PFSK-1 (cell line): ENCODE measurements at regions not wholly inside any gene's neighbourhood (a gene's known extent, or its start where the extent isn't known, plus 50 kb on each side); places are given as distances from the start of the nearest gene placed in this dataset.

Source experiments
- FOXP2 ChIP-seq: optimal IDR thresholded peaks from 2 replicates; pipeline ENCODE3; 2011; ENCODE audit warnings: borderline replicate concordance, control low read depth, inconsistent platforms; ENCODE audit not compliant: insufficient read depth; ENCODE audit errors: extremely low read length, extremely low read depth
- POLR2AphosphoS5 ChIP-seq: IDR thresholded peaks from 2 replicates; pipeline ENCODE4 v1.6.1; 2012; ENCODE audit warnings: low read depth, mild to moderate bottlenecking, control low read depth, low read length, moderate library complexity
- REST ChIP-seq, 2 experiments: IDR thresholded peaks; 2 replicates each; pipeline versions ENCODE4 v1.6.1 to v1.8.0; 2011 to 2012; ENCODE audit warnings: low read depth in 2 of 2, low read length in 2 of 2, control low read depth in 1 of 2, inconsistent platforms in 1 of 2, mild to moderate bottlenecking in 1 of 2, moderate library complexity in 1 of 2; ENCODE audit not compliant: insufficient read depth in 1 of 2
- SIN3A ChIP-seq: IDR thresholded peaks from 2 replicates; pipeline ENCODE4 v1.6.1; 2012; ENCODE audit warnings: mild to moderate bottlenecking, low read length, moderate library complexity, borderline replicate concordance; ENCODE audit not compliant: insufficient read depth
- TAF1 ChIP-seq: IDR thresholded peaks from 2 replicates; pipeline ENCODE4 v1.6.1; 2012; ENCODE audit warnings: low read length, control low read depth, borderline replicate concordance; ENCODE audit not compliant: insufficient read depth

GRCh38 chr16:9331503-9331902, 240.1 kb downstream of the HAPSTR1 start:
- no peak for TF ChIP-seq TAF1

DNA sequence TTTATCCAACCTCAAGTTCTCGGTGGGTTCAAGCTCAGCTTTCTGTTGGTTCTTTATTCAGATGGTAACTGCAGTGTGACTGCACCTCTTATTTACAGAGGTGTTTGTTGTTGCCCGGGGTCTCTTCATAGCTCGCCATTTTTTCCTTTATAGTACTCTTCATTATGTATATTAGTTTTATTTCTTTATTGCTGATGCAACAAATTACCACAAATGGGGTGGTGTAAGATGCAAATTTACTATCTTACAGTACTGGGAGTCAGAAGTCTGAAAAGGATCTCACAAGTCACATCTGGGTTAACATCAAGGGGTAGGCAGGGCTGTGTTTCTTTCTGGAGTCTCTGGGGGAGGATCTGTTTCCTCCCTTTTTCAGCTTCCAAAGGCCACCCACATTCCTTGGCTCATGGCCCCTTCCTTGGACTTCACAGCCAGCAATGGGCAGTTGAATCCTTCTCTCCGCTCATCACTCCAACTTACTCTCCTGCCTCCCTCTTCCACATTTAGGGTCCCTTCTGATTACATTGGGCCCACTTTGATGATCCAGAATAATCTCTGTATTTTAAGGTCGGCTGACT, 241.2 kb downstream of the HAPSTR1 start:
- TF ChIP-seq SIN3A: no peak

GRCh38 chr16:9333469-9333868, 242.0 kb downstream of the HAPSTR1 start:
- no peak for TF ChIP-seq REST (IDR thresholded peaks at IDR 0.05; ENCODE audit: insufficient read depth in 1 of 2, low read depth in 2 of 2, low read length in 2 of 2)
- TF ChIP-seq FOXP2: no peak
- no peak for TF ChIP-seq TAF1
- TF ChIP-seq POLR2AphosphoS5: no peak
- TF ChIP-seq SIN3A: no peak

- no peak for TF ChIP-seq TAF1
These were observed 242.7 kb downstream of the HAPSTR1 start for GRCh38 chr16:9334103-9334502.

DNA sequence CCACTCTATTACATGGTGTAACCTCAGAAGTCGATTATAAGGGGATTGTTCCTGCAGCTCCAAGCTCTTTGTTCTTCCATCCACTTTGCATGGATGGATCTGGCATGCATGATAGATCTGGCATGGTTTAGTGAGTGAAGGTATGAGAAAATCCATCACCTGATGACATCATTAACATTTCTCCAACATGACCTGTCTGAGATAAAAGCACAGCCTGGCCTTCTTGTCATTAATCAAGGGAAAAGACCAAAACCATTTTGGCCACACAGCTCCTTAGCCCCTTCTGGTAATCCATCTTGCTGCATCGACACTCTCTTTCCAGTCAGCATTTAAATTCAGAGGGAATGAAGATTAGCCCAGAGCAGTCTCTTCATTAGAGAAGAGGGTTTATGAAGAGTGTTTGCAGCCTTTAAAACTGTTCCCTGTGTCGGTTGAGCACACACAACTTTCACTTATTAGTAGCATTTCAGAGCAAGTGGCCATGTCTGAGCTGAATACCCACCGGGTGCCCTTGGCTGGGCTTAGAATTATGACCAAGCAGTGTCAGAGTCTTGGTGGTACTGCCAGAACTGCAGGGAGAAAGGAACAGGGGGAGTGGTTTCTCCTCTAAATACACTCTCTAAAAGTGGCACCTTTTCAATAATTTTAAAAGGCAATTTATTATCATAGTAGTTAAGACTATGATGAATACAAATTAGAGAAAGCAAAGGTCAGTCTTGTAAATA, 246.0 kb downstream of the HAPSTR1 start:
- no peak for TF ChIP-seq TAF1
- no peak for TF ChIP-seq SIN3A

GRCh38 chr16:9338068-9338467, 246.6 kb downstream of the HAPSTR1 start:
- TF ChIP-seq REST (IDR thresholded peaks at IDR 0.05; ENCODE audit: insufficient read depth in 1 of 2, low read depth in 2 of 2, low read length in 2 of 2): no peak
- TF ChIP-seq FOXP2: no peak
- TF ChIP-seq POLR2AphosphoS5: no peak
- no peak for TF ChIP-seq TAF1
- TF ChIP-seq SIN3A: no peak

DNA sequence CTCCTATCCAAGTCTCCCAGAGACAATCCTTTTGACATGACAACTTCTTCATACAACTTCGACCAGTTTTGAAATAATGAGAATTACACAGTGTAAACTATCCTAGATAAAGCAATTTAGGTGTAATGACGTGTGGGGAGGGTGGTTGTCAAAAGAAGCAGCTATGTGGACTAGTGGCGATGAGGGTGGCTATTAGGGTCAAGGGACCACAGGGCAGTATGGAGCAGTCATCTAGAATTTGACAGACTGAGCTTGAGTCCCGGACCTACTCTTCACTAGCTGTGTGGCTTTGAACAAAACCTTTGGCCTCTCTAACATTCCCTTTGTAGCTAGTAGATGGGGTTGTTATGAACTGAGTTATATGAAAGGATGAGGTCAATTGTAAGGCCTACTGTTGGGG, 247.1 kb downstream of the HAPSTR1 start:
- no peak for TF ChIP-seq POLR2AphosphoS5
- no peak for TF ChIP-seq FOXP2
- no peak for TF ChIP-seq SIN3A
- no peak for TF ChIP-seq TAF1
- no peak for TF ChIP-seq REST (IDR thresholded peaks at IDR 0.05; ENCODE audit: insufficient read depth in 1 of 2, low read depth in 2 of 2, low read length in 2 of 2)
